Nucleus accumbens (tissue), 56 donors: ENCODE measurements at regions not wholly inside any gene's neighbourhood (a gene's known extent, or its start where the extent isn't known, plus 50 kb on each side); places are given as distances from the start of the nearest gene placed in this dataset.

ENCODE experiments used
- DNase-seq, 56 donors: peaks; one replicate each; lab custom pipeline; 2025; lab: John Stamatoyannopoulos, UW

DNA sequence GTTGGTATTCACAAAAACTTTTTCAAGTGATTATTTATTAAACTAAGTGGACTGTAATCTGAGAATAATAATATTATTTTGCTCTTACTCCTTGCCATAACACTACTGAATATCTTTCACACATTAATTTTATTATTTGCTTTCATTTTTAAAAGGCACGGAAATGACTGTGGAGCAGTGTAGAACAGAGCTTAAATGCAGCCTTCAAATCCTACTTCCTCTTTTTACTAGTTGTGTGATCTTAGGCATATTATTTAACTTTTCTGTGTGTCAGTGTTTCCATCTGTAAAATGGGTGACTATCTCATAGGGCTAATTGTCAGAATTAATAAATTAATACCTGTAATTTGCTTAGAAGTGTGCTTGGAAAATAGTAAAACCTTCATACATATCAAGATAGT is 55.5 kb upstream of the SLC8A1 start:
- DNase-seq = no peak

DNA sequence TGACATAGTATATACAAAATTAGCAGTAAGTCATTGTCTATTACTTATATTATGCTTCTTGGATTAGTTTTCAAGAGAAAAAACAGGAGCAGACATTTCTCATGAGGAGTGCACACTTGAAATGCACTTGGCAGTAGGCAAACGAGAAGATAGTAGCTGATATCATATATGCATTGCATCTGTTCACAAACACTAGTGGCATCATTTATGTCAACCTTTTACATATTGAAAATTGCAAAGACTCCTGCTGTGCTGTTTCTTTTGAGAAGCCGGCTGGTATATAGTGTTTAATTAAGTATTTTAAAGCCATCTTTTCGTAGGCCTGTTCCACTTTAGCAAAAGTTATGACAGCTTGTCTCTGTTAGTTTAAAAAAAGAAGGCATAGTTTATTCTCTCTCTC is 58.4 kb upstream of the SLC8A1 start:
- no peak for DNase-seq

DNA sequence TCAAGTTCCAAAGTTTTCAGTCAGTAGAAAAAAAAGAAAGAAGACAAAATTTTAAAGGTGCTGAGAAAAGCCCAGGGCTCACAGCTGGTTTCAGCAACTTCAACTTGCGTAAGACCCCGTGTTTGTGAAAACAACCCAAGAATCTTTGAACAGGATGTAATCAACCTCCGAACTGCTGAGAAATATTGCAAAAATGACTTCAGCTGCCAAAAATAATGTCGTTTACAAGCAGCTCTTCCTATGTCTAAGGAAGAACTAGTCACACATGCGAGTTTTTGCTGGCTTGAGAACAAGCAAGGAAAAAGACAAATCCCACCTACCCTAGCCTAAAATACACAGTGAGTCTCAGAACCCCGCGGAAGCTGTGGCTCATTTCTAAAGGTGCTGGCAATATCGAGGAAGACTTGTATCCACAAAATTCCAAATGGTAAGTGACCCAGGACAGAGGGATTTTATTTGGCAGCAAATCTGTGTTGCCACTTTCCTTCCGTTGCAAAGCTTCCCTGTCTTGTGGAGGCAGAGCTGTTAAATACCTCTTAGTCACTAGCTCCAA is 59.8 kb upstream of the SLC8A1 start:
- DNase-seq = no peak

DNA sequence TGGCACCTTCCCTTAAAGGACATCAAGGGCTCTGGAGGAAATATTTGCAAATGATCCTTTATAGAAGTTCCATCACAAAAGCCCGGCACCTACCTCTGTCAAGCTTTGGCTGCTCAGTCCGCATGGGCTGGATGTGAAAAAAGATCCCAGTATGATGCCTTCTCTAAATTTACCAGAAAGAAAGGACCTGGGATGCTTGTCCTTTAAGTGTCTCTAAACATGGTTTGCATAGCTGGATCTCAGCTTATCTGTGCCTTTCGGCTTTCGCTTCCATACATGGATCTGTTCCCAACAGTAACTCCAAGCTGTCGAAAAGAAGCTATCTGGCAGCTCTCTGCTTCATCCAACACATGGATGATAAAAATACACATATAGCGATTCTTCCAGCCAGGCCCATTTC is 60.4 kb upstream of the SLC8A1 start:
- DNase-seq = no peak

DNA sequence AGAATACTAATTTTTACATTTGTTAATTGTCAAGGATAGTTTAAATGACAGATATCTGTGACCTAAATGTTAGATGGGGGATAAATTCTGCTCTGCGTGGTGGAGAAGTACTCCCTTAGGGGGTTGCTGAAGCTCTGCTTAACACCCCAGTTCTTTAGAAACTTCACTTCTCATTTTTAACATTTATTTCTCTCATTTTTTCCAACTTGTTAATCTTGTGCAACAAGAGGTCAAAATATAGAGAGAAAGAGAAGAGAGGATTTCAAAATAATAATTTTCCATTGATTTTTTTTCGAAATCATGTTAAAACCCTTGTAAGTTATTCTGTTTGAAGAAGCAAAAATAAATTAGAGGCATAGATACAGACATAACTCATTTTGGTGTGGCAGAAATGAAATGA is 61.3 kb upstream of the SLC8A1 start:
- DNase-seq = no peak

DNA sequence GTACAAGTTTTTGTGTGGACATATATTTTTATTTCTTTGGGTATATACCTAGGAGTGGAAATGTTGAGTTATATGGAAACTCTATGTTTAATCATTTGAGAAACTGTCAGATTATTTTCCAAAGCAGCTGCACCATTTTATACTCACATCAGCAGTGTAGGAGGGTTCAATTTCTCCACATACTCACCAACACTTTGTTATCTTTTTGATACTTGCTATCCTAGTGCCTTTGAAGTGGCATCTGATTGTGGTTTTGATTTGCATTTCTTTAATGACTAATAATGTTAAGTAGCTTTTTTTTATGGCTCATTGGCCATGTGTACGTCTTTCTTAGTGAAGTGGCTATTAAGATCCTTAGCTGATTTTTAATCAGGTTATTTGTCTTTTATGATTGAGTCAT is 64.7 kb upstream of the SLC8A1 start:
- DNase-seq = no peak

DNA sequence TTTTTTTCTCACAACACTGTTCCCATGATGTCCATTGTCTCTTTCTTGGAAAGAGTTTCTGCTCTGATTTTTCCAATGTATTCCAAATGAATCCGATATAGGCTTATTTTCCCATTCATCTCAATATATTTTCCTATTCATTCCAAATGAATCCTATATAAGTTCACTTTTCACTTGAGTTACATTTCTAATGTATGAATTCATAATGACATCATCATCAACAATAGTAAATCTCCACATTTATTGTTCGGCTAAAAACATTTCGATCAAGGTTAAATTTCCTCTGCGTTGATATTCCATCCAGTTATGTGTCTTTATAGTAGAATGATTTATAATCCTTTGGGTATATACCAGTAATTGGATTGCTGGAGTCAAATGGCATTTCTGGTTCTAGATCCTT is 76.7 kb upstream of the SLC8A1 start:
- DNase-seq = no peak

DNA sequence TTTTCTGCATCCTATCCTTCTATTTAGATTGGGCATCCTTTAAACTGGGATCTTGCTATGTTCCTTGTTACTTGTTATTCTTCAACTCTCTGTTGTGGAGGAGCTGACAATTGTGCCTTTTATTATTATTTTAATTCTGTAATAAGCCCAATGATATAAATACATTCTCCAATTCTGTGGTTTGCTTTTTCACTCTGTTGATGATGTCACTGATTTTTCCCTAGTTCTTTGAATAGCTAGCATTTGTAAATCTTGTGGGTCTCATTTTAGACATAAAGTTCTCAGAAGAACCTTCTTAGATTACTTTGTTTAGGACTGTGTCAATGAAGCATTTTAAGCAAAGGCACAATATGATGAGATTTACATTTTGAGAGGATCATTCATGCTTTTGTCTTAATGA is 79.5 kb upstream of the SLC8A1 start:
- DNase-seq = no peak

DNA sequence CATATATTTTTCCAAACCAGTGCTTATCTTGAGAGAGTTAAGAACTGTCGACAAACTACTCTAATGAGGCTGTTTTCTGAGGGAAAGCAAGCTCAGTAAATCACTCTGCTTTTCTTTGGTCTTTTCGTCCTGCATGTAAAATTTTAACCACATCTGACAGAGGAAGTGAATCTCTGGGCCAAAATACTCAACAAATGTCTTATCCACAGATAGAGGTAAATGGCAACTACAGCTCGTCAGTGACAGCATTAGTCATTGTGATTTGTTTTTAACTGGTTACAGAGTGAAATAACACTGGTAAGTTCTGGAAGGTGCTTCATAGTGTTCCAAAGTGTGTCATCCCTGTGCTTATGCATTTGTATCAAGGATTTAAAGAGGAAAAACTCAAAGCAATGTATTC is 82.6 kb upstream of the SLC8A1 start:
- DNase-seq = no peak

DNA sequence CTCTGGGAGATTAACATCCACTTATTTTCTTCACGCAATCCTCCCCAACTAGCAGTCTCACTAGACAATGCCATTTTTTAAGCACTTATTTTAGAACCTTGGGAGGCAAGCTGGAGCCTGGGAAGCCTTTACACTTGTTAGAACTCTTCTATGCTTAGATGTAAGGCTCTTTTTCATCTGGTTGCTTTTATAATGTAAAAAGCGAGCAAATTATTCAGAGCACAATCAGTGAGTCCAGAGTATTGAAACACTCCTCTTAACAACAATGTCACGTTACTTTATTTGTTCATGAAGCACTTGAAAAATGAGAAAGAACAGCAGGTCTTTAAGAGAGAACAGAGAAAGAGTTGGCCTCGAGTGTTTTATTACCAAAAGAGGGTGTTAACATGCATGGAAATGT is 84.1 kb upstream of the SLC8A1 start:
- no peak for DNase-seq

DNA sequence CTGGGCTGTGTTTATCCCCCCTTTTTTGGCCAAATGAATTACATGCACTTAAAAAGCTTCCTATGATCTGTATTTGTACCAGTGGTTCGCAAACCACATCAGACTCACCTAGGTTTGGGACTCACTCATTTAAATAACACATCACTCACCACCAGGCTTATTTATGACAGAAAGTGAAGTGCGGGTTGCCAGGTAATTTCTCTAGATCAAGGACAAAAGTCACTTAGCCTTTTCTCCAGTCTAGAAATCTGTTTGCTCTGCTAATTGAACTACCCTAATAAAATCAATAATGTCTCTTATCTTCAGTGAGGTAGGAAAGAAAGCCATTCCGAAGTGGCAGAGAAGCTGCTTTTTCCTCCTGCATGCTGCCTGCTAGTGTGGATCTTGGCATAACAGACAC is 88.1 kb upstream of the SLC8A1 start:
- DNase-seq = no peak

DNA sequence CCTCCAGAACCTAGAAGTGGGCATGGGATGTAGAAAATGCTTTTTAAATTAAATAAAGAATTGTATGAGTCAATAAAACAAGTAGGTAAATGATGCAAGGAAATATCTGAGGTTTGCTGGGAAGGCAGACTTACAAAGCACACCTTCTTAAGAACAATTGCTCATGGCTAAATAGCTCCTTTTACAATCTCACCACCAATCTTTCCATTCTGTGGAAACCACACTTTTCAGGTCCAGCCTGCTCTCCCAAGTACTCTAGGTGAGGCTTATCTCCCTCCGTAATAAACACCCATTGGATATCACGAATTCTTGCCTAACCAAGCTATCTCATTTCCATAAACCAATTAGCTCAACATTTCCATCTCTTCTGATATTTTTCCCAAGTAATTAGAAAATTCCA is 91.5 kb upstream of the SLC8A1 start:
- DNase-seq = no peak

DNA sequence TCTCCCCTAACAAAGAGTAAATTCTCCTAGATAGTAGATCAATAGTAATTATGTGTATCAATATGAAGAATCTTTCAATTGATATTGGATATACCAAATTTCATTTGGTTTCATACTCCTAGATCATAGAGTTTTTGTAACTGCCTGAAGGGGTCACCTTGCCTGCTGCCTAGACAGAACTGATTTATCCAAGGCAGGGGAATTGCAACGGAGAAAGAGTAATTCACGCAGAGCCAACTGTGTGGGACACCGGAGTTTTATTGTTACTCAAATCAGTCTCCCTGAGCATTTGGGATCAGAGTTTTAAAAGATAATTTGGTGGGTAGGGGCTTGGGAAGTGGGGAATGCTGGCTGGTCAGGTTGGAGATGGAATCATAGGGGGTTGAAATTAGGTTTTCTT is 92.2 kb upstream of the SLC8A1 start:
- no peak for DNase-seq

DNA sequence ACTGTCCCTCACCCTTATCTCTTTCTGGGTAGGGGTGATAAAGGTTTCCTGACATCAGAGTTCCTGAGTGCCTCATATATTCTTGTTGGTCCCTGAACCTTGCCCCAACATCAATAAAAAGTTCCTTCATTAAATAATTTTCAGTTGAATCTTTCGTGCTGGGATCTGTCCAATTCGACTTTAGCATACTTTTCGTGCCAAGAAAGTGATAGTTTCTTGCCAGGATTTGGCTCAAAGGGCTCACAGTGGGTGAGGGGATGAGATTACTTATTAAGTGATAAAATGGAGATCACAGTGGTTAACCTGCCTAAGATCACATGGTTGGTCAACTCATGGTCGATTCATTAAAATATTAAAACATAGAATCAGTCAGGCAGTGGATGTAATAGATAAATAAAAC is 93.8 kb upstream of the SLC8A1 start:
- DNase-seq = no peak

DNA sequence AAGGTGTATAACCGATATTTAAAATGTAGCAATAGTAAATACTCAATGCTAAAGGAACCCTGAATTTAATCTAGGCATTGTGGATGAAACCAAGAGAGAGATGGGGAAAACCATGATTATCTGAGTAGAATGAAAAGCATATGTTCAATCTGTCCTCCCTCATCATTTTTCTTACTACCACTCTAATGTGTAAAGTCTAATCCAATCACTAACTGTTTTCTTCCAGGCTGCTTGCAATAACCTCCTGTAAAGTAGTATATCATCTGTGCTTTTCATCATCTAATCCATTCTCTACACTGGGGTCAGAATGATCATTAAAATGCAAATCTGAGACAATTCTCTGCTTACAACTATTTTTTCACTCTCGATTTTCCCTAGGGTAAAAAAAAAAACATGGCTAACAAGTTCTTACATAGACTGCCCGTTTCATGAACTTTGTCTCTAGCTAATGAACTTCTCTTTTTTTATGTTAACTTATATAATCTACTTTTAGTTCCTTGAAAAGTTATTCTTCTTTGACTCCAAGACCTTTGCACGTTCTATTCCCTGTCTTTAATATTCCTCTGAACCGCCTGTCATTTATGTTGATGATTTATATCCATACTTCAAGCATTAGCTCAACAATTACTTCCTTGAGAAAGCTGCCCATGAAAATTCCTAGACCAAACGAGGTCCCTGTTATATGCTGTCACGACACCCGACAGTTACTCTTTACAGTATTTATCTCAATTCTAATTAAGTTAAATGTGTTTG is 94.7 kb upstream of the SLC8A1 start:
- no peak for DNase-seq

DNA sequence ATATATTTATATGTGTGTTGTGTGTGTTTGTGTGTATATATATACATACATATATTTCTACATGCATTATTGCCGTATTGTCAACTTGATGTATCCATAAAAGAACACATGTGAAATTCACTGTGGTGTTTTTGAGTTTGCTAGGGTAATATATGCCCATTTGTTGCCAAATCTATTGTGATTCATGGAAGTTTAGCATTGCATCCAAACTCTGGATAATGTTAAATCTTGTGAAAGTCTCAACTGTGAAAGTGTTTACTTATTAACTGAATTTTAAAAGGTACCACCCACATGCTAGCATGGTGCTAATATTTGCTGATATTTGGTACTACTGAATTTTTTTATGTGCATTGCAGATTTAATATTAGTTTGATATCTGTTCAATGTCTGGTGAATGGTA is 96.6 kb upstream of the SLC8A1 start:
- no peak for DNase-seq

DNA sequence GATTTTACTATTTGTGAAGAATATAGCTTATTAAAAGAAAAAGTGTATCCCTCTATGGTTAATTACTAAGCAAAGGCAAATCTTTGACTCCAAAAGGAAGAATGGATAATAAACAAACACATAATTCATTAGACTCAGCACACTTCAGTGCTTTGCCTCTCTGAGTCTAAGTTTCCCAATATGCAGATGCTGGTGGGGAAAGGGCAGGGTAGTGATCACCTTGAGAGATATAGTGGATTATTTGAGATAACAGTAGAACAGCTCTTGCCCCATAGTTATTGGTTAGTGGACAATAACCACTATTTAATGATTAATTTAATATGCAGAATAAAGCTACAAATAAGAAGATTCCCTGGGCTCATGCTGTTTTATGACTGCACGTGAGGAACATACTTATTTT is 98.2 kb upstream of the SLC8A1 start:
- DNase-seq = no peak

DNA sequence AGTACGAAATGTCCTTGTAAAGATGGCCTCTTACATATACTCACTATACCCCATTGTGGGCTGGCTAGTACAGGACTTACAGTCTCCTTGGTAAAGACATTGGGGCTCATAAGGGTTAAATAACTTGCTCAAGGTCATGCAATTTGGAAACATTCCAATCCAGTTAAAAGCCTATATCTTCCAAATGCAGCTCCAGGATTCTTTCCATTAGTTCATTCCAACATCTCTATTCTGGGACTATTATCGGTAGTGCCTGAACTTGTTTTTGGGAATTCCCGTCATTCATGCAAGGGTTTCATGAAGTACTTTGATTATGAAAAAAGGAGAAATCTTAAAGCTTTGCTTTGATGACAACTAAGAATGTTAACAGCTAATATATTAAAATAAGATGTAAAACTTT is 99.2 kb upstream of the SLC8A1 start:
- DNase-seq = no peak

DNA sequence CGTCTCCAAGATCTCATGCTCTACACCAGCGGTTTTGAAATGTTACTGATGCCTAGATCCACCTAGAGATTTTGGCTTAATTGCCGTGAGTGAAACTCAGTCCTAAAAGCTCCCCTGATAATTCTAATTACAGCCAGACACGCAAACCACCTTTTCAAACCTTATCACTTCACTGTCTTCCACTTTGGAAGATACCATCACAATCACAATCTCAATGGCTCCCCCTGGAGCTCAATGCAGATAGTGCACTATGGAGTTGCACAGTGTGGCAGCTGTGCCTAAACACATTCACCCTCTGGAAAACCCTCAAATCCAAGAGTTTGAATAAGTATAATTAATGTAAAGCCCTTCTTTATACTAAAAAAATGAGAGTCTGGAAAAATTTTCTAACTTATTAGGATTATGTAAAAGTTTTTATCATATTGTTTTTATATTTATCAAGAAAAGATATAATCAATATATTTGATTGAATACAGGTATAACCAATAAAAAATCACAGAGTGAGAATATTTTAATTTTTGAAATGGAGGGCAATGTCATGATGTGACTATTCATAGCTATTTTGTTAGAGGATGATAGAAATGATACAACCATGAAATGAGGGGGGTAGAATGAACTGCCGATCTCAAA is 102.9 kb upstream of the SLC8A1 start:
- peak in 24 of 56 donors; percentile 0 to 49 (median 4) for DNase-seq

DNA sequence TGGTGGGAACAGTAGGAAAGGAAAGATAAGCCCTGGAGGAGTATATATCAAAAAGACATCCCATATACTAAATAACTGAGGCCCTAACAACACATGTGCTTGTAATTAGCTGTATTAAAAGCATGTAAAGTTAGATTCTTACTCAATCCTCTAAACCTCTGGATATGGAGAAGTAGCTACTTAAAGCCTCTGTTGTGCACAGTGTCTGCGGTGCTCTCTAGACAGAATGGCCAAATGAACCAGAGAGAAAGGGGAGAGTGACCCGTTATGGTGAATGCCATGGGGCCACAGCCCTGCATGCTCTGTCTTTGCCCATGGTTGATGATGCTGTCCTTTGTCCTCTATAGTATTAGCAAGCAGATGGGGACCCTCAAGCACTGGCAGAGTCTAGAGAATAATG is 104.4 kb upstream of the SLC8A1 start:
- DNase-seq = no peak

DNA sequence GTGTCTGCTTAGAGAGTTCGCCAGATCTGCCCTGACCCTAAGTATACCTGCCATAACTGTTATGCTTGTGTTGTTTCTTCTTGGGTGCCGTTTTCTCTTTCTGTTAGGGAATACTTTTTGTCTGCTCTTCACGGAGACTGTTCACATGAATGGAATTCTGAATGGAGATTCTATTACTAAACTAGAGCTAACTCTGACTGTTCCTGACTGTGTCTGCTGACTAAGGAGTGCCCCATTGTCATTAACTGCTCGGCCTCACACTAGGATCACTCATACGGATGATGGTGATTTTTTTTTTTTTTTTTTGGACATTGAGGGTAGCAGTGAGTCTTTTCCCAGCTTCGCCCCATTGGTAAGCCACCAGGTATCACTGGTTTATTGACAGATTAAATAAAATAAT is 104.8 kb upstream of the SLC8A1 start:
- DNase-seq = no peak

DNA sequence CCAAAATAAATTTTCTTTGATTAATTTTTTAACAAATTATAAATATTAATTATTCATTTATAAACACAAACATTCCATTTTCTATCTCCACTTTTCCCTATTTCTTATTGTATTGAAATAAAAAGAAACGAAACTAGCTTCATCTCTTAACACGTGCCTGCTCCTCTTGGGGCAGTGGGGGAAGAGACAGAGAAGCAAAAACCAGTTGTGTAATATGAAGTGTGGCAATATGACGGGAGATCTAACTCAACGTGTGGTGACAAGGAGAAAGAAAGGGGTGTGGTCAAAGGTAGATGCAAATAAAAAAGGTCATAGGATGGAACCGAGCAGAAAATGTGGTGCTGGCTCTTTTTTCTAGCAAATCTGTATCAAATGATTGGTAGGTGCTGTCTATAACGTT is 106.9 kb upstream of the SLC8A1 start:
- DNase-seq = no peak
